ENCODE measurements at regions not wholly inside any gene's neighbourhood (a gene's known extent, or its start where the extent isn't known, plus 50 kb on each side); places are given as distances from the start of the nearest gene placed in this dataset.

GRCh38 chr16:50974438-50975036 is 176.5 kb downstream of the SALL1 start:
- no peak for TF ChIP-seq FOS (IDR thresholded peaks at IDR 0.05; ENCODE audit: low read depth, low read length)
- TF ChIP-seq CTCF (conservative IDR thresholded peaks at IDR 0.05; ENCODE audit: low read depth, low read length): no peak
- TF ChIP-seq RFX5 (IDR thresholded peaks at IDR 0.05; ENCODE audit: low read depth, low read length): no peak

All from IMR-90 (cell line).